H1 (cell line): ENCODE measurements at regions not wholly inside any gene's neighbourhood (a gene's known extent, or its start where the extent isn't known, plus 50 kb on each side); places are given as distances from the start of the nearest gene placed in this dataset.

Experiments
- BCL11A ChIP-seq, 2 experiments: IDR thresholded peaks; one replicate each; pipeline ENCODE4 v1.6.1; 2011; ENCODE audit warnings: low read depth in 2 of 2, low read length in 2 of 2, mild to moderate bottlenecking in 2 of 2
- CEBPB ChIP-seq: IDR thresholded peaks from 2 replicates; pipeline ENCODE4 v1.6.1; 2012; ENCODE audit warnings: low read depth, low read length
- CHD7 ChIP-seq: fragments of 300-600 bp; sonication (generic); IDR thresholded peaks from 2 replicates; pipeline ENCODE4 v1.7.1; 2012; ENCODE audit warnings: low read length, moderate library complexity, mild to moderate bottlenecking, inconsistent platforms; ENCODE audit not compliant: insufficient replicate concordance
- JUND ChIP-seq: IDR thresholded peaks from 2 replicates; pipeline ENCODE4 v1.6.1; 2011; ENCODE audit warnings: mild to moderate bottlenecking, improper control_type of control experiment, low read length
- KDM4A ChIP-seq: IDR thresholded peaks from one replicate; pipeline ENCODE4 v1.7.1; 2012; ENCODE audit warnings: low read depth, mild to moderate bottlenecking, moderate library complexity, low read length, inconsistent platforms; ENCODE audit not compliant: severe bottlenecking
- MAFK ChIP-seq: IDR thresholded peaks from 2 replicates; pipeline ENCODE4 v1.6.1; 2012; ENCODE audit warnings: low read depth, mild to moderate bottlenecking, improper control_type of control experiment, low read length
- NRF1 ChIP-seq: IDR thresholded peaks from 2 replicates; pipeline ENCODE4 v1.6.1; 2011; ENCODE audit warnings: mild to moderate bottlenecking, low read depth, low read length, improper control_type of control experiment
- PHF8 ChIP-seq: fragments of 200-600 bp; sonication (generic); conservative IDR thresholded peaks from 2 replicates; pipeline ENCODE4 v1.7.1; 2012; ENCODE audit warnings: low read depth, mild to moderate bottlenecking, inconsistent platforms, low read length, moderate library complexity
- POU5F1 ChIP-seq: IDR thresholded peaks from 2 replicates; pipeline ENCODE4 v1.6.1; 2011; ENCODE audit warnings: low read depth, mild to moderate bottlenecking, low read length, moderate library complexity
- SP4 ChIP-seq: IDR thresholded peaks from 2 replicates; pipeline ENCODE4 v1.6.1; 2012; ENCODE audit warnings: low read length, inconsistent platforms
- USF2 ChIP-seq: IDR thresholded peaks from 2 replicates; pipeline ENCODE4 v1.6.1; 2011; ENCODE audit warnings: low read length, improper control_type of control experiment

- TF ChIP-seq CHD7 (no peak), CEBPB (no peak), JUND (no peak), SP4 (no peak), MAFK (no peak), PHF8 (no peak), KDM4A (no peak), NRF1 (no peak), BCL11A (IDR thresholded peaks at IDR 0.05; ENCODE audit: low read depth in 2 of 2, low read length in 2 of 2) (no peak), USF2 (no peak), POU5F1 (no peak)
These were observed 872.1 kb upstream of the PCDH20 start (continued) for GRCh38 chr13:62287764-62288163.
